ENCODE measurements at regions not wholly inside any gene's neighbourhood (a gene's known extent, or its start where the extent isn't known, plus 50 kb on each side); places are given as distances from the start of the nearest gene placed in this dataset.

GRCh38 chr12:34334538-34334937 is 312.2 kb downstream of the ALG10 start:
- peaks cover 0 to 100% of the 10 kb centered on the region in 2 donors for H3K9me3 ChIP-seq
- no peak overlapping the region for H3K4me3 ChIP-seq
- H3K4me1 ChIP-seq, result no peaks in the 10 kb centered on the region
- DNase-seq (no peak), ATAC-seq (no peak)
- intact Hi-C loops (cut with DNase I), result no loop called here
- no peak overlapping the region for H3K27ac ChIP-seq
- TF ChIP-seq CTCF (IDR thresholded peaks at IDR 0.05), result no peak
- H3K27me3 ChIP-seq, result peaks cover 0 to 38% of the 10 kb centered on the region in 2 donors
- H3K36me3 ChIP-seq, result no peaks in the 10 kb centered on the region

DNA sequence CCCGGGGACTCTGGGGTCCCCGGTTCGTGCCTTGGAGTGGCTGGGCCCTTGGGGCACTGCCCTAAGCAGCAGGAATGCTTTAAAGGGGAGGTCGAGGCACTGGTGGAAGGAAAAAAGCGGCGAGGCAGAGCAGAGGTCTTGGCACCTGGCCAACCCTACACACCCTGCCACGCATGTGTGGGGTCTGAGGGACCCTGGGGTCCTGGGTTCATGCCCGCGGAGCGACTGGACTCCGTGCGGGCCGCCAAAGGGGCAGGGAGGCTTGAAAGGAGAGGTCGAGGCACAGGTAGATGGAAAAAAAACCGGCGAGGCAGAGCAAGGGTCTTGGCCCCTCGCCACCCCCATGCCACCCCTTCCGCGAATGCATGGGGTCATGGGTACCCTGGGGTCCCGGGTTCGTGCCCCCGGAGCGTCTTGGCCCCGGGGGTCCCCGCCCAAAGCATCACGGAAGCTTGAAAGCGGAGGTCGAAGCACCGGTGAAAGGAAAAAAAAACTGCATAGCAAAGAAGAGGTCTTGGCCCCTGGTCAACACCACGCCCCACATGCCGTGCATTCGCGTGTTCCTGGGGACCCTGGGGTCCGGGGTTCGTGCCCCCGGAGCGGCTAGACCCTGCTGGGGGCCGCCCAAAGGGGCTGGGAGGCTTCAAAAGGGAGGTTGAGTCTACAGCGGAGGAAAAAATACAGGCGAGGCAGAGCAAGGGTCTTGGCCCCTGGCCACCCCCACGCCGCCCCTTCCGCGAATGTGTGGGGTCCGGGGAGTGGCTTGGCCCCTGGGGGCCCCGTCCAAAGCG is 312.9 kb downstream of the ALG10 start:
- Histone ChIP-seq H3K4me1 (no peaks in the 10 kb centered on the region), H3K4me3 (no peak overlapping the region), H3K36me3 (no peaks in the 10 kb centered on the region), H3K27me3 (peaks cover 0 to 38% of the 10 kb centered on the region in 2 donors), H3K27ac (no peak overlapping the region), H3K9me3 (peaks cover 0 to 100% of the 10 kb centered on the region in 2 donors)
- DNase-seq, result no peak
- TF ChIP-seq CTCF (IDR thresholded peaks at IDR 0.05), result no peak
- intact Hi-C loops (cut with DNase I), result no loop called here
- ATAC-seq, result no peak

DNA sequence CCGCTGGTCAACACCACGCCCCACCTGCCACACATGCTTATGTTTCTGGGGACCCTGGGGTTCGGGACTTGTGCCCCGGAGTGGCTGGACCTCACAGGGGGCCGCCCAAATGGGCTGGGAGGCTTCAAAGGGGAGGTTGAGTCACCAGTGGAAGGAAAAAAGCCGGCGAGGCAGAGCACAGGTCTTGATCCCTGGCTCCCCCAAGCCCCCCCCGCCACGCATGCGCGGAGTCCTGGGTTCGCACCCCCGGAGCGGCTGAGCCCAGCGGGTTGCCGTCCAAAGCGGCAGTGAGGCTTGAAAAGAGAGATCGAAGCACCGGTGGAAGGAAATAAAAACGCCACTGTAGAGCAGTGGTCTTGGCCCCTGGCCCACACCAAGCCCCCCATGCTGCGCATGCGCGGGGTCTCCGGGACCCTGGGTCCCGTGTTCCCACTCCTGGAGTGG is 313.5 kb downstream of the ALG10 start:
- H3K4me3 ChIP-seq, result no peak overlapping the region
- intact Hi-C loops (cut with DNase I), result no loop called here
- no peak for TF ChIP-seq CTCF (IDR thresholded peaks at IDR 0.05)
- peaks cover 0 to 100% of the 10 kb centered on the region in 2 donors for H3K9me3 ChIP-seq
- no peaks in the 10 kb centered on the region for H3K4me1 ChIP-seq
- peaks cover 0 to 38% of the 10 kb centered on the region in 2 donors for H3K27me3 ChIP-seq
- H3K27ac ChIP-seq, result no peak overlapping the region
- no peak for DNase-seq
- ATAC-seq, result no peak
- no peaks in the 10 kb centered on the region for H3K36me3 ChIP-seq

DNA sequence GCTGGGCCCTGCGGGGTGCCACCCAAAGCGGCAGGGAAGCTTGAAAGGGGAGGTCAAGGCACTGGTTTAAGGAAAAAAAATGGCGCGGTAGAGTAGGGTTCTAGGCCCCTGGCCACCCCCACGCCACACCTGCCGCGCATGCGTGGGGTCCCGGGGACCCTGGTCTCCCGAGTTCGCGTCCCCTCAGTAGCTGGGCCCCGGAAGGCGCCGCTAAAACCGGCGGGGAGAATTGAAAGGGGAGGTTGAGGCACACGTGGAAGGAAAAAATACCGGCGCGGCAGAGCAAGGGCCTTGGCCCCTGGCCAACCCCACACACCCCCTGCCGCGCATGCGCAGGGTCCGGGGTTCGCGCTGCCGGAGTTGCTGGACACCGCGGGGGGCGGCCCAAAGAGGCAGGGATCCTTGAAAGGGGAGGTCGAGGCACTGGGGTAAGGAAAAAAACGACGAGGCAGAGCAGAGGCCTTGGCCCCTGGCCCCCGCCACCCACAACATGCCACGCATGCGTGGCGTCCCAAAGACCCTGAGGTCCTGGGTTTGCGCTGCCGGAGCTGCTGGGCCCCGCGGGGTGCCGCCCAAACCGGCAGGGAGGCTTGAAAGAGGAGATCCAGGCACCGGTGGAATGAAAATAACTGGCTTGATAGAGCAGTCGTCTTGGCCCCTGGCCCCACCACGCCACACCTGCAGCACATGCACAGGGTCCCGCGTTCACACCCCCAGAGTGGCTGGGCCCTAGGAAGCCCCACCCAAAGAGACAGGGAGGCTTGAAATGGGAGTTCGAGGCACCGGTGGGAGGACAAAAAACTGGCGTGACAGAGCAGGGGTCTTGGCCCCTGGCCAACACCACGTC is 314.5 kb downstream of the ALG10 start:
- no peak overlapping the region for H3K27ac ChIP-seq
- DNase-seq (no peak), ATAC-seq (no peak)
- intact Hi-C loops (cut with DNase I), result no loop called here
- TF ChIP-seq CTCF (IDR thresholded peaks at IDR 0.05), result no peak
- H3K27me3 ChIP-seq, result peaks cover 0 to 32% of the 10 kb centered on the region in 2 donors
- no peak overlapping the region for H3K4me3 ChIP-seq
- H3K4me1 ChIP-seq, result no peaks in the 10 kb centered on the region
- H3K36me3 ChIP-seq, result no peaks in the 10 kb centered on the region
- peaks cover 0 to 100% of the 10 kb centered on the region in 2 donors for H3K9me3 ChIP-seq

DNA sequence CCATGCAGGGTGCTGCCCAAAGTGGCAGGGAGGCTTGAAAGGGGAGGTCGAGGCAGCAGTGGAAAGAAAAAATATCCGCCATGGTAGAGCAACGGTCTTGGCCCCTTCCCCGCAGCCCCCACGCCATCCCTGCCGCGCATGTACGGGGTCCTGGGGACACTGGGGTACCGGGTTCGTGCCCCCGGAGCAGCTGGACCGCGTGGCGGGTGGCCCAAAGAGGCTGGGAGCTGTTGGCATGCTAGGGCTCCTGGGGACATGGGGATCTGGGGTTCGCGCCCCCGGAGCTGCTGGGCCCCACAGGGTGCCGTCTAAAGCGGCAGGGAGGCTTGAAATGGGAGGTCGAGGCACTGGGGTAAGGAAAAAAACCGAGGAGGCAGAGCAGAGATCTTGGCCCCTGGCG is 316.5 kb downstream of the ALG10 start:
- no peak for ATAC-seq
- H3K9me3 ChIP-seq, result peaks cover 0 to 100% of the 10 kb centered on the region in 2 donors
- H3K27ac ChIP-seq, result no peak overlapping the region
- no peak for TF ChIP-seq CTCF (IDR thresholded peaks at IDR 0.05)
- no peaks in the 10 kb centered on the region for H3K36me3 ChIP-seq
- DNase-seq, result no peak
- H3K4me3 ChIP-seq, result no peak overlapping the region
- peaks cover 0 to 14% of the 10 kb centered on the region in 2 donors for H3K27me3 ChIP-seq
- intact Hi-C loops (cut with DNase I), result no loop called here
- no peaks in the 10 kb centered on the region for H3K4me1 ChIP-seq
